IMR-90 (cell line): ENCODE measurements at regions not wholly inside any gene's neighbourhood (a gene's known extent, or its start where the extent isn't known, plus 50 kb on each side); places are given as distances from the start of the nearest gene placed in this dataset.

ENCODE experiments used
- CHD1 ChIP-seq: IDR thresholded peaks from 2 replicates; pipeline ENCODE4 v1.6.1; 2012; ENCODE audit warnings: low read depth, low read length, improper control_type of control experiment
- FOS ChIP-seq: fragments of 150-350 bp; IDR thresholded peaks from 2 replicates; pipeline ENCODE4 v1.6.1; 2016; ENCODE audit warnings: low read depth, low read length
- MAZ ChIP-seq: IDR thresholded peaks from 2 replicates; pipeline ENCODE4 v1.6.1; 2012; ENCODE audit warnings: low read depth, mild to moderate bottlenecking, low read length, improper control_type of control experiment, moderate library complexity, borderline replicate concordance
- MXI1 ChIP-seq: IDR thresholded peaks from 2 replicates; pipeline ENCODE4 v1.6.1; 2012; ENCODE audit warnings: low read depth, mild to moderate bottlenecking, low read length, moderate library complexity, borderline replicate concordance
- POLR2A ChIP-seq: IDR thresholded peaks from 2 replicates; pipeline ENCODE4 v1.6.1; 2012; ENCODE audit warnings: mild to moderate bottlenecking, low read depth, low read length
- RAD21 ChIP-seq: IDR thresholded peaks from 2 replicates; pipeline ENCODE4 v1.6.1; 2012; ENCODE audit warnings: low read length, improper control_type of control experiment
- RFX5 ChIP-seq: IDR thresholded peaks from 2 replicates; pipeline ENCODE4 v1.8.0; 2012; ENCODE audit warnings: low read depth, mild to moderate bottlenecking, low read length, moderate library complexity
- SMC3 ChIP-seq: fragments of 150-350 bp; IDR thresholded peaks from 2 replicates; pipeline ENCODE4 v1.6.1; 2016; ENCODE audit warnings: low read depth, mild to moderate bottlenecking, antibody characterized with exemption, low read length, moderate library complexity
- TF ChIP-seq, protein P1 (sequence below): conservative IDR thresholded peaks from 2 replicates; pipeline ENCODE4 v1.5.1; 2012; ENCODE audit warnings: mild to moderate bottlenecking, low read depth, low read length, improper control_type of control experiment

DNA sequence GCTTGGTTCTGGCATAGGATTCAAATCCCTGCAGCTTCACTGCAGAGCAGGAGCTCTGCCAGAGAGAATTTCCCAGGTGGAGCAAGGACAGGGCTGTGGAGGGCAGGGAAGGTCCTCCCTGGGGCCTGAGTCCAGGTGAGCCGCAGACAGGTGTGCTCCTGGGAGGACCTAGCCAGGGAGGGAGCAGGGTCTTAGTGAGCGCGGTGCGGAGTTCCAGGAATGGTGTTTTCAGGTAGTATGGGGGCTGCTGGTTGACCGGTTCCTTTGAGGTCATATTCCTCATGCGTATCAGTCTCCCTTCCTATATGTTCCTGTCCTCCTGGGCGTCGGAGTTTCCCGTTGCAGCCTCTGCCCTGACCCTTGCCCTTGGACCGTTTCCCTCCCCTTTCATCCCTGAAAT lies 813.3 kb downstream of the KCNJ18 start:
- TF ChIP-seq FOS (no peak), MXI1 (no peak), POLR2A (no peak), RFX5 (no peak), MAZ (no peak), CHD1 (no peak), SMC3 (no peak), RAD21 (no peak)
- TF ChIP-seq, protein P1, sequence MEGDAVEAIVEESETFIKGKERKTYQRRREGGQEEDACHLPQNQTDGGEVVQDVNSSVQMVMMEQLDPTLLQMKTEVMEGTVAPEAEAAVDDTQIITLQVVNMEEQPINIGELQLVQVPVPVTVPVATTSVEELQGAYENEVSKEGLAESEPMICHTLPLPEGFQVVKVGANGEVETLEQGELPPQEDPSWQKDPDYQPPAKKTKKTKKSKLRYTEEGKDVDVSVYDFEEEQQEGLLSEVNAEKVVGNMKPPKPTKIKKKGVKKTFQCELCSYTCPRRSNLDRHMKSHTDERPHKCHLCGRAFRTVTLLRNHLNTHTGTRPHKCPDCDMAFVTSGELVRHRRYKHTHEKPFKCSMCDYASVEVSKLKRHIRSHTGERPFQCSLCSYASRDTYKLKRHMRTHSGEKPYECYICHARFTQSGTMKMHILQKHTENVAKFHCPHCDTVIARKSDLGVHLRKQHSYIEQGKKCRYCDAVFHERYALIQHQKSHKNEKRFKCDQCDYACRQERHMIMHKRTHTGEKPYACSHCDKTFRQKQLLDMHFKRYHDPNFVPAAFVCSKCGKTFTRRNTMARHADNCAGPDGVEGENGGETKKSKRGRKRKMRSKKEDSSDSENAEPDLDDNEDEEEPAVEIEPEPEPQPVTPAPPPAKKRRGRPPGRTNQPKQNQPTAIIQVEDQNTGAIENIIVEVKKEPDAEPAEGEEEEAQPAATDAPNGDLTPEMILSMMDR, result no peak
